CD4-positive, alpha-beta memory T cell (primary cell): ENCODE measurements at regions not wholly inside any gene's neighbourhood (a gene's known extent, or its start where the extent isn't known, plus 50 kb on each side); places are given as distances from the start of the nearest gene placed in this dataset.

Experiments used
- CTCF ChIA-PET: fragments of 350-600 bp; sonication (Branson Sonifier 250); formaldehyde crosslinking; loops from one replicate; lab custom pipeline; 2021; ENCODE audit warnings: inconsistent platforms; ENCODE audit not compliant: partially characterized antibody; lab: Charles Lee
- POLR2A ChIA-PET: fragments of 350-600 bp; sonication (Branson Sonifier 250); formaldehyde crosslinking; loops from one replicate; lab custom pipeline; 2021; ENCODE audit not compliant: partially characterized antibody; lab: Charles Lee
- DNase-seq, 5 donors: peaks; one replicate each; pipeline versions ENCODE4 v3.0.0 to v3.0.0-alpha.2; 2020 to 2022; ENCODE audit warnings: mixed read lengths in 1 of 5
- H3K27ac ChIP-seq: one replicate; pipeline ENCODE4 v1.7.0; 2013; ENCODE audit warnings: low read depth, low read length
- H3K27me3 ChIP-seq: 2 replicates; pipeline ENCODE4 v1.7.0; 2013; ENCODE audit warnings: mild to moderate bottlenecking, low read length, moderate library complexity; ENCODE audit not compliant: insufficient read depth
- H3K36me3 ChIP-seq: 2 replicates; pipeline ENCODE4 v1.7.0; 2013; ENCODE audit warnings: mild to moderate bottlenecking, low read length, moderate library complexity; ENCODE audit not compliant: insufficient read depth
- H3K4me1 ChIP-seq: 2 replicates; pipeline ENCODE4 v1.7.0; 2013; ENCODE audit warnings: mild to moderate bottlenecking, low read length, moderate library complexity; ENCODE audit not compliant: insufficient read depth
- H3K4me3 ChIP-seq, 2 donors: one replicate each; pipeline ENCODE4 v1.7.0; 2013; ENCODE audit warnings: low read length in 2 of 2, mild to moderate bottlenecking in 1 of 2
- H3K9me3 ChIP-seq, 2 donors: one replicate each; pipeline ENCODE4 v1.7.0; 2013; ENCODE audit warnings: low read length in 2 of 2, control low read depth in 1 of 2; ENCODE audit not compliant: control insufficient read depth in 1 of 2
- H3K27ac Mint-ChIP-seq, 7 donors: one replicate each; pipeline ENCODE4 v1.8.0; 2020 to 2021; ENCODE audit warnings: mixed read lengths in 7 of 7, mild to moderate bottlenecking in 6 of 7, inconsistent platforms in 3 of 7, moderate library complexity in 3 of 7
- H3K27me3 Mint-ChIP-seq, 2 donors: one replicate each; pipeline ENCODE4 v1.8.0; 2020 to 2021; ENCODE audit warnings: mixed read lengths in 2 of 2
- H3K36me3 Mint-ChIP-seq, 2 donors: one replicate each; pipeline ENCODE4 v1.8.0; 2020 to 2021; ENCODE audit warnings: mixed read lengths in 2 of 2, inconsistent platforms in 1 of 2, mild to moderate bottlenecking in 1 of 2
- H3K4me1 Mint-ChIP-seq, 4 donors: one replicate each; pipeline ENCODE4 v1.8.0; 2020 to 2021; ENCODE audit warnings: mixed read lengths in 4 of 4, mild to moderate bottlenecking in 1 of 4
- H3K4me3 Mint-ChIP-seq, 8 donors: one replicate each; pipeline ENCODE4 v1.8.0; 2020 to 2021; ENCODE audit warnings: mixed read lengths in 8 of 8, mild to moderate bottlenecking in 7 of 8, moderate library complexity in 6 of 8, inconsistent platforms in 3 of 8
- H3K9me3 Mint-ChIP-seq, 8 donors: one replicate each; pipeline ENCODE4 v1.8.0; 2020 to 2021; ENCODE audit warnings: mixed read lengths in 8 of 8, mild to moderate bottlenecking in 5 of 8, inconsistent platforms in 3 of 8, moderate library complexity in 1 of 8
- intact Hi-C: fragments of 100-400 bp; cut with micrococcal nuclease; formaldehyde crosslinking; loops from one replicate; pipeline ENCODE4 v1.15.1; 2023

DNA sequence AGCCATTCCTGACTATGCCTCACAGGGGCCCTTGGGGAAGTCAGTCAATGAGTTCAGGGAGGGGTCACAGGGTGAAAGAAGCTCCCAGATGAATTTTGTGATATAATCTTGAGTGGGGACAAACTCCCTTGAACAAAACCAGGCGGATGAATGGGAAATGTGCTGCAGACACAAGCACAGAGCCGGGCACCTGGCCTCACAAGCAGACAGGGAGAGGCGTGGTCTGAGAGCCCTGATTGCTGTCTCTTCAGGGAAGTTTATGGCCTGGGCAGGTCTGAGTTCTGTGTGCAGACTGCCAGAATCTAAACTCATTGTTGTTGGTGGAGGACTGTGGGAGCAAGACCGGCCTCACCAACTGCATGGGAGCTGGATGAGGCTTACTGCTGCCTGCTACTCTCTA is 591.8 kb downstream of the EPHA3 start:
- Histone ChIP-seq H3K27ac (no peak overlapping the region), H3K9me3 (no peaks in the 10 kb centered on the region), H3K4me3 (no peak overlapping the region), H3K4me1 (no peaks in the 10 kb centered on the region), H3K27me3 (no peaks in the 10 kb centered on the region), H3K36me3 (no peaks in the 10 kb centered on the region)
- H3K27me3 Mint-ChIP-seq = no peaks in the 10 kb centered on the region
- intact Hi-C loops = no loop called here
- DNase-seq = no peak
- peaks cover 3 to 40% (median 18%) of the 10 kb centered on the region in 8 donors for H3K9me3 Mint-ChIP-seq
- no peak overlapping the region for H3K27ac Mint-ChIP-seq
- no peak overlapping the region for H3K4me3 Mint-ChIP-seq
- H3K4me1 Mint-ChIP-seq = no peaks in the 10 kb centered on the region
- ChIA-PET POLR2A (no interaction called here), CTCF (no interaction called here)
- no peaks in the 10 kb centered on the region for H3K36me3 Mint-ChIP-seq

DNA sequence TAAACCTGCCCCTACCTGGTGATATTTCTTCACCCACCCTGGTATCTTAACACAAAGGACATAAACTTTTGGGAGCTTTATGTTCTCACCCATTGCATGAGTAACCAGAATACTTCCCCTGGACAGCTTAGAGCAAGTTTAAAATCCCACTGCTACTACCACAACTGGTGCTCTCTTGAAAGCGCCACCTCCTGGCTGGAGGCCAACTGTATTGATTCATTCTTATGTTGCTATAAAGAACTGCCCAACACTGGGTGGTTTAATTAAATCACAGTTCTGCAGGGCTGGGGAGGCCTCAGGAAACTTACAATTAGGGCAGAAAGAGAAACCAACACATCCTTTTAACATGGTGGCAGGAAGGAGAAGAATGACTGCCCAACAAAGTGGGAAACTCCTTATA is 592.4 kb downstream of the EPHA3 start:
- Histone ChIP-seq H3K27ac (no peak overlapping the region), H3K9me3 (no peaks in the 10 kb centered on the region), H3K4me3 (no peak overlapping the region), H3K36me3 (no peaks in the 10 kb centered on the region), H3K27me3 (no peaks in the 10 kb centered on the region), H3K4me1 (no peaks in the 10 kb centered on the region)
- Mint-ChIP-seq H3K9me3 (peaks cover 3 to 45% (median 22%) of the 10 kb centered on the region in 8 donors), H3K4me3 (no peak overlapping the region), H3K4me1 (no peaks in the 10 kb centered on the region), H3K36me3 (no peaks in the 10 kb centered on the region), H3K27me3 (no peaks in the 10 kb centered on the region), H3K27ac (no peak overlapping the region)
- ChIA-PET POLR2A (no interaction called here), CTCF (no interaction called here)
- intact Hi-C loops = no loop called here
- no peak for DNase-seq

DNA sequence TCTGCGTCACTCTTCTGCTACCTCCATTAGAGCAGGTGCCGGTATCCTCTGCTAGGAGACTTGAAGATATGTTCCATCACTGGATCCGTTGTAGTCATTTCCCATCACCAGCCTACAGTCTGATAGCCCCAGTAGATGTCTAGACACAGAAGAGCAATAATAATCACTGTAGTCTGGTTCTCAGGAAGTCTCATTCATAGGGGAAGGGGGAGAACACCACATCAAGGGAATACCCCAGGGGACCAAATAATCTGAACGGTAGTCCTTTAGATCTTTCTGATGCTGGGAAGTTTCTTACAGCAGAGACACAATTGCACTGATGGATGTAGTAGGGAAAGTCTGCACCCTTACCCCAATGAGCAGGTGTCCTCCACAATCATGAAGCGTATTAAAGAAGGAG is 595.0 kb downstream of the EPHA3 start:
- no peak overlapping the region for H3K4me3 Mint-ChIP-seq
- H3K4me1 ChIP-seq = no peaks in the 10 kb centered on the region
- no peaks in the 10 kb centered on the region for H3K9me3 ChIP-seq
- intact Hi-C loops = no loop called here
- ChIA-PET CTCF (no interaction called here), POLR2A (no interaction called here)
- no peaks in the 10 kb centered on the region for H3K36me3 Mint-ChIP-seq
- DNase-seq = no peak
- no peak overlapping the region for H3K27ac Mint-ChIP-seq
- H3K4me1 Mint-ChIP-seq = no peaks in the 10 kb centered on the region
- peaks cover 7 to 51% (median 21%) of the 10 kb centered on the region in 8 donors for H3K9me3 Mint-ChIP-seq
- H3K27ac ChIP-seq = no peak overlapping the region
- H3K27me3 ChIP-seq = no peaks in the 10 kb centered on the region
- H3K27me3 Mint-ChIP-seq = no peaks in the 10 kb centered on the region
- no peak overlapping the region for H3K4me3 ChIP-seq
- no peaks in the 10 kb centered on the region for H3K36me3 ChIP-seq

DNA sequence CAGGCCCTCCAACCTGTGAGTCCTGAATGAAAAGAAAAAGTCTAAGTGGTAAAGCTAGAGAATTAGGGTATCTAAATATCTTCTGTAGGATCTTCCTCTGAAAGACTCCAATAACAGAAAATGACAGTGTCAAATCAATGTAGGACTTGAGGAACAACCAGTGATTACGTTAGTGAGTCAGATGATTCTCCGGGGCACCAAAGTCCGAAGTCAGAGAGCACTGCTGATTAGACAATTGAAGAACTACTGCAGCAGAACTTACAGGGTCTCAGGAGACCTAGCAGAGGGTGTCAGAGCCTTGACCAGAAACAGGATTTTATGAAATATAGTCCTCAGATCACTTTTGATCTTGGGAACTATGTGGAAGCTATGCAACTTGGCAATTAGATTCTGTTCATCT is 605.8 kb downstream of the EPHA3 start:
- POLR2A ChIA-PET = no interaction called here
- Mint-ChIP-seq H3K36me3 (no peaks in the 10 kb centered on the region), H3K4me3 (no peak overlapping the region), H3K27ac (no peak overlapping the region), H3K4me1 (no peaks in the 10 kb centered on the region), H3K27me3 (no peaks in the 10 kb centered on the region), H3K9me3 (peaks cover 2 to 30% (median 8%) of the 10 kb centered on the region in 8 donors)
- DNase-seq = no peak
- Histone ChIP-seq H3K36me3 (no peaks in the 10 kb centered on the region), H3K9me3 (no peaks in the 10 kb centered on the region), H3K27me3 (no peaks in the 10 kb centered on the region), H3K4me1 (no peaks in the 10 kb centered on the region), H3K27ac (no peak overlapping the region), H3K4me3 (no peak overlapping the region)
- intact Hi-C loops = no loop called here
- CTCF ChIA-PET = no interaction called here

DNA sequence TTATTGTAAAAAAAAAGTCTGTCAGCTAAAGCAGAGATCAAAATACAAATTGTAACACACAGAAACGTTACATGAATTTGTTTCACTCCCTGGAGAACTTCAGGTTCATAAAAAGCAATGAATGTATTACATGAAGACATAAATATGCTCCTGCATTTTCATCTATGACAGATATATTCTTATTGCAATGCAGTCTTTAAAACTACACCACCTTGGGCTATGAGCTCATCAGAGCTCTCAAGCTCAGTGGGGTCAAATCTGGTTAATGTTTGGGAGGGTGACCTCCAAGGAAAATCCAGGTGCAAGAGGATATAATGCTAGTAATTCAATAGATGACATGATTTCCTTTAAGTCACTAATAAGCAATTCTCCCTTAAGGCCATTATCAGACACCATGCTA is 606.8 kb downstream of the EPHA3 start:
- H3K4me3 Mint-ChIP-seq = no peak overlapping the region
- no peaks in the 10 kb centered on the region for H3K4me1 ChIP-seq
- H3K27me3 ChIP-seq = no peaks in the 10 kb centered on the region
- no peaks in the 10 kb centered on the region for H3K36me3 Mint-ChIP-seq
- no peaks in the 10 kb centered on the region for H3K9me3 ChIP-seq
- no peak overlapping the region for H3K27ac ChIP-seq
- H3K27ac Mint-ChIP-seq = no peak overlapping the region
- H3K4me1 Mint-ChIP-seq = no peaks in the 10 kb centered on the region
- no peaks in the 10 kb centered on the region for H3K36me3 ChIP-seq
- no peaks in the 10 kb centered on the region for H3K27me3 Mint-ChIP-seq
- POLR2A ChIA-PET = no interaction called here
- CTCF ChIA-PET = no interaction called here
- intact Hi-C loops = no loop called here
- H3K4me3 ChIP-seq = no peak overlapping the region
- DNase-seq = no peak
- peaks cover 2 to 31% (median 8%) of the 10 kb centered on the region in 8 donors for H3K9me3 Mint-ChIP-seq

DNA sequence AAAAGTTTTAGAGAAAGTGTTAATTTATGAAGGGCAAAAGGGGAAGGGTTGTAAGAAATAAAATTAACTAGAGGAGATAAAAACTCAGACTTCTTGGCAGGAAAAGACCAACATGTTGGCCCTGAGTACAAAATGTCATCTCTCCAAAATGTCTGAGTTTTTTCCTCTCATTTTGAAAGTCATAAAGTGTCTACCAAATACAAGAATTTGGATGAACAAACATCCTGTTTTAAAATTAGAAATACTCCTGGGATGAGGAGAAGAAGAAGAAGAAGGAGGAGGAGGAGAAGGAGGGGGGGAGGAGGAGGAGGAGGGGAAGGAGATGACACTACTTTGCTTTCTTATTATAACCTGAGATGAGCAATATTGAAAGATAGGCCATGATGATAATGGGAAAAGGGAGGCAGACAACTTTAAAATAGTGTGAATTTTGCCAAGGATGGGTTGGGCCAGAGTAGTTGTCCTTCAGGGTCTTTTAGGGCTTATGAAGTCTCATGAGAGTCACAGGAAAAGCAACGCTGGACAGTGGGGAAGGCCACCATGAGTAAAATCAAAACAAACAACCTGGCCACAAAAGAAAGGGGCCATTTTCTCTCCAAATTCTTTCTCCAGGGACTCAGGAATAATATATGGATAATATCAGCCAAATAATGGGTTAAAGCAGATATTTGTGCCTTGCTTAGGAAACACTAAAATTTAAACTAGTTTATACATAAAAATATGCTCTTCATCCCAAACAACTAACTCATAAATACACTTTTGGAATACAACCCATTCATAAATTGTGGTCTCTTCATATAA is 632.9 kb downstream of the EPHA3 start:
- Mint-ChIP-seq H3K4me3 (no peak overlapping the region), H3K27ac (no peak overlapping the region), H3K36me3 (no peaks in the 10 kb centered on the region), H3K27me3 (no peaks in the 10 kb centered on the region), H3K9me3 (peaks cover 0 to 15% (median 6%) of the 10 kb centered on the region in 8 donors), H3K4me1 (no peaks in the 10 kb centered on the region)
- Histone ChIP-seq H3K9me3 (no peaks in the 10 kb centered on the region), H3K27me3 (no peaks in the 10 kb centered on the region), H3K27ac (no peak overlapping the region), H3K36me3 (no peaks in the 10 kb centered on the region), H3K4me1 (no peaks in the 10 kb centered on the region), H3K4me3 (no peak overlapping the region)
- intact Hi-C loops = no loop called here
- ChIA-PET CTCF (no interaction called here), POLR2A (no interaction called here)
- DNase-seq = no peak

DNA sequence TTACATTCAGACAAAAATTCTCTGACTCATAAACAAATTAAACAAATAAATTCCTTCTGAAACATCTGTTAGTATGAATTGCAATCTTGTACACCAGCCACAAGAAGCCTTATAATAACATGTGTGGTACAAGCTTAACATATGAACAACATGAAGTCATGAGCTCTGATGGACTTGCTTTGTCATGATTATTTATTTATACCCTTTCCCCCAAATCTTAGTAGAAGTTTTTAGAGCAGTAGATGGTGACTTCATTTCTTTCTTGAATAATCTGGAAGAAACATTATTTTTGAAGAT is 633.4 kb downstream of the EPHA3 start:
- H3K9me3 ChIP-seq = no peaks in the 10 kb centered on the region
- peaks cover 0 to 20% (median 9%) of the 10 kb centered on the region in 8 donors for H3K9me3 Mint-ChIP-seq
- POLR2A ChIA-PET = no interaction called here

More for the DNA sequence above, 633.4 kb downstream of the EPHA3 start:
- H3K4me3 Mint-ChIP-seq = no peak overlapping the region
- no peak for DNase-seq
- intact Hi-C loops = no loop called here
- Histone ChIP-seq H3K27ac (no peak overlapping the region), H3K4me1 (no peaks in the 10 kb centered on the region), H3K27me3 (no peaks in the 10 kb centered on the region), H3K36me3 (no peaks in the 10 kb centered on the region), H3K4me3 (no peak overlapping the region)
- H3K36me3 Mint-ChIP-seq = no peaks in the 10 kb centered on the region
- CTCF ChIA-PET = no interaction called here
- H3K4me1 Mint-ChIP-seq = no peaks in the 10 kb centered on the region
- no peaks in the 10 kb centered on the region for H3K27me3 Mint-ChIP-seq
- no peak overlapping the region for H3K27ac Mint-ChIP-seq
